Panc1 (cell line): ENCODE measurements at regions not wholly inside any gene's neighbourhood (a gene's known extent, or its start where the extent isn't known, plus 50 kb on each side); places are given as distances from the start of the nearest gene placed in this dataset.

Experiments used
- ATAC-seq: fragments of 200-7000 bp; cut with Tn5 transposase; 2 replicates; pipeline ENCODE4 v1.9.1; 2020; ENCODE audit warnings: mild to moderate bottlenecking, moderate library complexity
- BruUV-seq: library from RNA; stranded (reverse); fragments of 400-500 nt; replicated peaks from 2 replicates; lab custom pipeline; 2021; lab: Mats Ljungman, UMichigan
- CTCF ChIA-PET: fragments of 300-600 bp; sonication (Branson Sonifier 250); formaldehyde crosslinking; loops from one replicate; lab custom pipeline; 2022; ENCODE audit warnings: antibody characterized with exemption; lab: Charles Lee
- POLR2A ChIA-PET: fragments of 300-600 bp; sonication (Branson Sonifier 250); formaldehyde crosslinking; loops from one replicate; lab custom pipeline; 2022; ENCODE audit warnings: antibody characterized with exemption; lab: Charles Lee
- DNase-seq: peaks from one replicate; pipeline ENCODE4 v3.0.0-alpha.2; 2010; ENCODE audit warnings: low read depth, low spot score
- H3K27ac ChIP-seq: 2 replicates; pipeline ENCODE4 v1.5.1; 2011; ENCODE audit warnings: mild to moderate bottlenecking, low read length, inconsistent platforms
- H3K27me3 ChIP-seq: fragments of 200-500 bp; sonication (Bioruptor generic); 2 replicates; pipeline ENCODE4 v1.6.0; 2014; ENCODE audit warnings: low read length, inconsistent platforms; ENCODE audit not compliant: control insufficient read depth, insufficient read depth
- H3K36me3 ChIP-seq: fragments of 200-500 bp; sonication (Bioruptor generic); 2 replicates; pipeline ENCODE4 v1.5.1; 2014; ENCODE audit warnings: inconsistent platforms, mild to moderate bottlenecking, low read length, moderate library complexity; ENCODE audit not compliant: control insufficient read depth, insufficient read depth
- H3K4me1 ChIP-seq: 2 replicates; pipeline ENCODE4 v1.5.1; 2011; ENCODE audit warnings: inconsistent platforms, mild to moderate bottlenecking, low read length, moderate library complexity; ENCODE audit not compliant: control insufficient read depth, insufficient read depth
- H3K4me3 ChIP-seq, 2 experiments: 2 replicates each; pipeline ENCODE4 v1.5.1; 2011 to 2012; ENCODE audit warnings: low read depth in 2 of 2, low read length in 2 of 2, mild to moderate bottlenecking in 2 of 2, inconsistent platforms in 1 of 2, moderate library complexity in 1 of 2
- H3K9me3 ChIP-seq: fragments of 200-500 bp; sonication (Bioruptor generic); 2 replicates; pipeline ENCODE4 v1.5.1; 2014; ENCODE audit warnings: low read depth, mild to moderate bottlenecking, inconsistent platforms, low read length, moderate library complexity; ENCODE audit not compliant: control insufficient read depth, insufficient read depth
- POLR2AphosphoS5 ChIP-seq: IDR thresholded peaks from 2 replicates; pipeline ENCODE4 v1.6.1; 2012; ENCODE audit warnings: mild to moderate bottlenecking, low read depth, low read length, moderate library complexity
- SIN3A ChIP-seq: IDR thresholded peaks from 2 replicates; pipeline ENCODE4 v1.6.1; 2012; ENCODE audit warnings: low read depth, mild to moderate bottlenecking, low read length, moderate library complexity, borderline replicate concordance; ENCODE audit not compliant: insufficient read depth
- TCF7L2 ChIP-seq: IDR thresholded peaks from 2 replicates; pipeline ENCODE4 v1.6.1; 2011; ENCODE audit warnings: mild to moderate bottlenecking, low read depth, low read length, inconsistent platforms
- in situ Hi-C: cut with HindIII; loops from 2 replicates; pipeline ENCODE4 v1.10.0; 2016; ENCODE audit warnings: low sequenced_read_pairs, low pct_unique_long_range_greater_than_20kb
- intact Hi-C: fragments of 100-400 bp; cut with micrococcal nuclease; formaldehyde crosslinking; loops from one replicate; pipeline ENCODE4 v1.10.0; 2022; ENCODE audit not compliant: unreplicated experiment
- TF ChIP-seq, protein P1 (sequence below): fragments of 450-650 bp; IDR thresholded peaks from 2 replicates; pipeline ENCODE4 v1.5.1; 2017; ENCODE audit warnings: mild to moderate bottlenecking
- TF ChIP-seq, protein P2 (sequence below), 2 experiments: IDR thresholded peaks; 2 replicates each; pipeline ENCODE4 v1.6.1; 2011 to 2012; ENCODE audit warnings: low read depth in 2 of 2, control low read depth in 1 of 2, low read length in 1 of 2, mild to moderate bottlenecking in 1 of 2, moderate library complexity in 1 of 2; ENCODE audit not compliant: insufficient read depth in 1 of 2

- DNase-seq, result no peak
- no peak overlapping the region for H3K27ac ChIP-seq
- ATAC-seq, result no peak
- in situ Hi-C loops, result no loop called here
- POLR2A ChIA-PET, result no interaction called here
- H3K36me3 ChIP-seq, result no peaks in the 10 kb centered on the region
- H3K4me1 ChIP-seq, result peaks cover 4% of the 10 kb centered on the region; the same call in 1 of the 2 replicates
- no peaks in the 10 kb centered on the region for H3K27me3 ChIP-seq
- TF ChIP-seq, protein P1, sequence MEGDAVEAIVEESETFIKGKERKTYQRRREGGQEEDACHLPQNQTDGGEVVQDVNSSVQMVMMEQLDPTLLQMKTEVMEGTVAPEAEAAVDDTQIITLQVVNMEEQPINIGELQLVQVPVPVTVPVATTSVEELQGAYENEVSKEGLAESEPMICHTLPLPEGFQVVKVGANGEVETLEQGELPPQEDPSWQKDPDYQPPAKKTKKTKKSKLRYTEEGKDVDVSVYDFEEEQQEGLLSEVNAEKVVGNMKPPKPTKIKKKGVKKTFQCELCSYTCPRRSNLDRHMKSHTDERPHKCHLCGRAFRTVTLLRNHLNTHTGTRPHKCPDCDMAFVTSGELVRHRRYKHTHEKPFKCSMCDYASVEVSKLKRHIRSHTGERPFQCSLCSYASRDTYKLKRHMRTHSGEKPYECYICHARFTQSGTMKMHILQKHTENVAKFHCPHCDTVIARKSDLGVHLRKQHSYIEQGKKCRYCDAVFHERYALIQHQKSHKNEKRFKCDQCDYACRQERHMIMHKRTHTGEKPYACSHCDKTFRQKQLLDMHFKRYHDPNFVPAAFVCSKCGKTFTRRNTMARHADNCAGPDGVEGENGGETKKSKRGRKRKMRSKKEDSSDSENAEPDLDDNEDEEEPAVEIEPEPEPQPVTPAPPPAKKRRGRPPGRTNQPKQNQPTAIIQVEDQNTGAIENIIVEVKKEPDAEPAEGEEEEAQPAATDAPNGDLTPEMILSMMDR, result no peak
- TF ChIP-seq TCF7L2 (no peak), SIN3A (no peak), POLR2AphosphoS5 (no peak)
- TF ChIP-seq, protein P2, sequence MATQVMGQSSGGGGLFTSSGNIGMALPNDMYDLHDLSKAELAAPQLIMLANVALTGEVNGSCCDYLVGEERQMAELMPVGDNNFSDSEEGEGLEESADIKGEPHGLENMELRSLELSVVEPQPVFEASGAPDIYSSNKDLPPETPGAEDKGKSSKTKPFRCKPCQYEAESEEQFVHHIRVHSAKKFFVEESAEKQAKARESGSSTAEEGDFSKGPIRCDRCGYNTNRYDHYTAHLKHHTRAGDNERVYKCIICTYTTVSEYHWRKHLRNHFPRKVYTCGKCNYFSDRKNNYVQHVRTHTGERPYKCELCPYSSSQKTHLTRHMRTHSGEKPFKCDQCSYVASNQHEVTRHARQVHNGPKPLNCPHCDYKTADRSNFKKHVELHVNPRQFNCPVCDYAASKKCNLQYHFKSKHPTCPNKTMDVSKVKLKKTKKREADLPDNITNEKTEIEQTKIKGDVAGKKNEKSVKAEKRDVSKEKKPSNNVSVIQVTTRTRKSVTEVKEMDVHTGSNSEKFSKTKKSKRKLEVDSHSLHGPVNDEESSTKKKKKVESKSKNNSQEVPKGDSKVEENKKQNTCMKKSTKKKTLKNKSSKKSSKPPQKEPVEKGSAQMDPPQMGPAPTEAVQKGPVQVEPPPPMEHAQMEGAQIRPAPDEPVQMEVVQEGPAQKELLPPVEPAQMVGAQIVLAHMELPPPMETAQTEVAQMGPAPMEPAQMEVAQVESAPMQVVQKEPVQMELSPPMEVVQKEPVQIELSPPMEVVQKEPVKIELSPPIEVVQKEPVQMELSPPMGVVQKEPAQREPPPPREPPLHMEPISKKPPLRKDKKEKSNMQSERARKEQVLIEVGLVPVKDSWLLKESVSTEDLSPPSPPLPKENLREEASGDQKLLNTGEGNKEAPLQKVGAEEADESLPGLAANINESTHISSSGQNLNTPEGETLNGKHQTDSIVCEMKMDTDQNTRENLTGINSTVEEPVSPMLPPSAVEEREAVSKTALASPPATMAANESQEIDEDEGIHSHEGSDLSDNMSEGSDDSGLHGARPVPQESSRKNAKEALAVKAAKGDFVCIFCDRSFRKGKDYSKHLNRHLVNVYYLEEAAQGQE (IDR thresholded peaks at IDR 0.05; ENCODE audit: insufficient read depth in 1 of 2, low read depth in 2 of 2, low read length in 1 of 2), result no peak
- no TSS peak for BruUV-seq
- intact Hi-C loops, result no loop called here
- H3K9me3 ChIP-seq, result no peaks in the 10 kb centered on the region
- CTCF ChIA-PET, result no interaction called here
- H3K4me3 ChIP-seq, result no peak overlapping the region
Measured at GRCh38 chr15:70532531-70533186, 230.7 kb downstream of the UACA start.

- ChIA-PET POLR2A (no interaction called here), CTCF (no interaction called here)
- TF ChIP-seq SIN3A (no peak), POLR2AphosphoS5 (no peak), TCF7L2 (no peak)
- TF ChIP-seq, protein P1, result no peak
- TF ChIP-seq, protein P2 (IDR thresholded peaks at IDR 0.05; ENCODE audit: insufficient read depth in 1 of 2, low read depth in 2 of 2, low read length in 1 of 2), result no peak
- ATAC-seq, result no peak
- intact Hi-C loops, result no loop called here
- no peak for DNase-seq
- H3K4me1 ChIP-seq, result peaks cover 14% of the 10 kb centered on the region; the same call in 1 of the 2 replicates
- no peaks in the 10 kb centered on the region for H3K27me3 ChIP-seq
- no peak overlapping the region for H3K4me3 ChIP-seq
- no peaks in the 10 kb centered on the region for H3K9me3 ChIP-seq
- no TSS peak for BruUV-seq
- H3K27ac ChIP-seq, result no peak overlapping the region
- no peaks in the 10 kb centered on the region for H3K36me3 ChIP-seq
- in situ Hi-C loops, result no loop called here
Measured at GRCh38 chr15:70531576-70531975, 231.8 kb downstream of the UACA start.
